ENCODE measurements at regions not wholly inside any gene's neighbourhood (a gene's known extent, or its start where the extent isn't known, plus 50 kb on each side); places are given as distances from the start of the nearest gene placed in this dataset.

DNA sequence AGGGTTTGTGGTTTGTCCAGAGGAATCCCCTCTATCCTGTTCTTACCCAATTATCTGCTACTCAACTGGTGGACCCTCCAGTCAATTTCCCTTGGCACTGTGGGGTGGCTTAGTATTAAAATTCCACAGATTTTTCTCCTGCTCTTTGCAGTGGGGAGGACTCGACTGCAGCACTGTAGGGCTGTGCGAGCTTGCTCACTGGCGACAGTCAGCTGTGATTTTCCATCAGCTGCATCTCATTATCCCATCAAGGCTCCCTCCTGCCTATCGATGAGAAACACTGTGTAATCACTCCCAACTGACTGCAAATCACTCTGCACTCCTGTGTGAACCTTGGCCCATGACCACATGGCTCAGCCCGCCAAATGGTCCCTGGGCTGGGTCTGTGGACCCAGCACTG, 90.5 kb upstream of the MAF start:
- TF ChIP-seq, protein P1, sequence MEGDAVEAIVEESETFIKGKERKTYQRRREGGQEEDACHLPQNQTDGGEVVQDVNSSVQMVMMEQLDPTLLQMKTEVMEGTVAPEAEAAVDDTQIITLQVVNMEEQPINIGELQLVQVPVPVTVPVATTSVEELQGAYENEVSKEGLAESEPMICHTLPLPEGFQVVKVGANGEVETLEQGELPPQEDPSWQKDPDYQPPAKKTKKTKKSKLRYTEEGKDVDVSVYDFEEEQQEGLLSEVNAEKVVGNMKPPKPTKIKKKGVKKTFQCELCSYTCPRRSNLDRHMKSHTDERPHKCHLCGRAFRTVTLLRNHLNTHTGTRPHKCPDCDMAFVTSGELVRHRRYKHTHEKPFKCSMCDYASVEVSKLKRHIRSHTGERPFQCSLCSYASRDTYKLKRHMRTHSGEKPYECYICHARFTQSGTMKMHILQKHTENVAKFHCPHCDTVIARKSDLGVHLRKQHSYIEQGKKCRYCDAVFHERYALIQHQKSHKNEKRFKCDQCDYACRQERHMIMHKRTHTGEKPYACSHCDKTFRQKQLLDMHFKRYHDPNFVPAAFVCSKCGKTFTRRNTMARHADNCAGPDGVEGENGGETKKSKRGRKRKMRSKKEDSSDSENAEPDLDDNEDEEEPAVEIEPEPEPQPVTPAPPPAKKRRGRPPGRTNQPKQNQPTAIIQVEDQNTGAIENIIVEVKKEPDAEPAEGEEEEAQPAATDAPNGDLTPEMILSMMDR (IDR thresholded peaks at IDR 0.05; ENCODE audit: low read depth, low read length, poor library complexity, severe bottlenecking), result no peak
- TF ChIP-seq EZH2phosphoT487 (IDR thresholded peaks at IDR 0.05; ENCODE audit: borderline replicate concordance, low read length), result no peak

All from DOHH2 (cell line).